ENCODE measurements at regions not wholly inside any gene's neighbourhood (a gene's known extent, or its start where the extent isn't known, plus 50 kb on each side); places are given as distances from the start of the nearest gene placed in this dataset.

DNA sequence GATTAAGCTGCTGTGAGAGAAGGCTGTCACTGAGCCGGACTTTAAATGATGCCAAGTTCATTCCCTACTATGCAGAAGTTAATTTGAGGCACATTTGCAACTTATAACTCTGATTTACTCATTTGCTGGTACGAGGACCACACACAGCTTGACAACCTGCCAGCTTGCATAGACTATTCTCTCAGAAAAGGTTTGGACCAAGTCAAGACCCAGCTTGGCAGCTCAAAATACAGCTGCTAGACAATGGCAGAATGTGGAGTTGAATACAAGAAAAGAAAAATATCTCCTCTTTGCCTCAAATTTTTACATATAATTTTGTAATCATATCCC, 338.9 kb downstream of the DHX15 start:
- Mint-ChIP-seq H3K4me1 (ENCODE audit: low read depth, unreplicated experiment) (no peaks in the 10 kb centered on the region), H3K9me3 (ENCODE audit: unreplicated experiment) (no peaks in the 10 kb centered on the region), H3K4me3 (ENCODE audit: unreplicated experiment) (no peak overlapping the region), H3K27ac (ENCODE audit: unreplicated experiment) (no peak overlapping the region), H3K36me3 (ENCODE audit: insufficient read depth, unreplicated experiment) (no peaks in the 10 kb centered on the region), H3K27me3 (ENCODE audit: insufficient read depth, unreplicated experiment) (no peaks in the 10 kb centered on the region)
- ChIA-PET CTCF (no interaction called here), POLR2A (no interaction called here)
- Histone ChIP-seq H3K9me3 (no peaks in the 10 kb centered on the region), H3K4me3 (ENCODE audit: low read depth, low read length) (no peak overlapping the region), H3K27me3 (replicated peaks; ENCODE audit: control insufficient read depth, insufficient read depth, low read length) (no peaks in the 10 kb centered on the region), H3K36me3 (ENCODE audit: control insufficient read depth, insufficient read depth, low read length) (no peaks in the 10 kb centered on the region), H3K4me1 (0 out of 2 replicates have a peak, but pooled peaks cover under 1% of the 10 kb centered on the region)
- intact Hi-C loops (cut with micrococcal nuclease; ENCODE audit: unreplicated experiment): loop anchor here (5.0 kb wide), 1 partner anchor 313 kb away; no protein-coding TSS in a partner anchor
- TF ChIP-seq, protein P1, sequence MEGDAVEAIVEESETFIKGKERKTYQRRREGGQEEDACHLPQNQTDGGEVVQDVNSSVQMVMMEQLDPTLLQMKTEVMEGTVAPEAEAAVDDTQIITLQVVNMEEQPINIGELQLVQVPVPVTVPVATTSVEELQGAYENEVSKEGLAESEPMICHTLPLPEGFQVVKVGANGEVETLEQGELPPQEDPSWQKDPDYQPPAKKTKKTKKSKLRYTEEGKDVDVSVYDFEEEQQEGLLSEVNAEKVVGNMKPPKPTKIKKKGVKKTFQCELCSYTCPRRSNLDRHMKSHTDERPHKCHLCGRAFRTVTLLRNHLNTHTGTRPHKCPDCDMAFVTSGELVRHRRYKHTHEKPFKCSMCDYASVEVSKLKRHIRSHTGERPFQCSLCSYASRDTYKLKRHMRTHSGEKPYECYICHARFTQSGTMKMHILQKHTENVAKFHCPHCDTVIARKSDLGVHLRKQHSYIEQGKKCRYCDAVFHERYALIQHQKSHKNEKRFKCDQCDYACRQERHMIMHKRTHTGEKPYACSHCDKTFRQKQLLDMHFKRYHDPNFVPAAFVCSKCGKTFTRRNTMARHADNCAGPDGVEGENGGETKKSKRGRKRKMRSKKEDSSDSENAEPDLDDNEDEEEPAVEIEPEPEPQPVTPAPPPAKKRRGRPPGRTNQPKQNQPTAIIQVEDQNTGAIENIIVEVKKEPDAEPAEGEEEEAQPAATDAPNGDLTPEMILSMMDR (IDR thresholded peaks at IDR 0.05; ENCODE audit: insufficient read depth in 1 of 2, low read depth in 1 of 2, low read length in 1 of 2, severe bottlenecking in 1 of 2, unreplicated experiment in 1 of 2): no peak
- BruUV-seq (replicated peaks): no TSS peak
- DNase-seq: no peak

DNA sequence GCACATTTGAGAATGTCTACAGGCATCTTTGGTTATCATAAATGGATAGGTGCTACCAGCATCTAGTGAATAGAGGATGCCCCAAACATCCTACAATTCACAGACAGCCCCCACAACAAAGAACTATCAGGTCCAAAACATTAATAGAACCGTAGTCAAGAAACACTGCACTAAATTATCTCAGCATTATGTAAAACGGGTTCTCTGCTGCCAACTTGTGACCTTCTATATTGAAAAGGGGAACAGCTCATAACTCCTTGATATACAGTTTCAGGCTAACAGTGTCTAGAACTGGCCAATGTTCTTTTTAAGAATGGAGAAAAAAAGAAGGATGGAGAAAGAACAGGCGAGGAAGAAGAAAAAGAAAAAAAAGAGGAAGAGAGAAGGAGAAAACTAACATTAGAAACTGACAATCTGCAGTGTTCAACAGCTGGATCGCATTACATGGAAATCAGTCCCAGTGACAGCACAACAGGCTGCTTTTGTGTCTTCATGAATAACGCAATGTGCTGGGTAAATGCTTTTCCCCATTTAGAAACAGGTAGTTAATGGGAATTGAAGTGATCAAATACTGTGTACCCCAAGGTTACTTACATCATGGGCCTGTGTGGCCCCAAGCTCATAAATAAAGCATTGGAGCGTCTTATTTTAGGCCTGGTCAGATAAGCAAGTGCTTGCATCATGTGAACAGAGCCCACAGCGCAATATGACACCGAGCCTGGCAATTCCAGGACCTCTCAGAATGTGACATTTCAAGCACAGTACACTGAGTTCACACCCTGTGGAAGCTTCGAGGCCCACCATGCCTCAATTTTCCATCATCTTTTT, 339.5 kb downstream of the DHX15 start:
- Histone ChIP-seq H3K9me3 (no peaks in the 10 kb centered on the region), H3K36me3 (ENCODE audit: control insufficient read depth, insufficient read depth, low read length) (no peaks in the 10 kb centered on the region), H3K4me3 (ENCODE audit: low read depth, low read length) (no peak overlapping the region), H3K27me3 (replicated peaks; ENCODE audit: control insufficient read depth, insufficient read depth, low read length) (no peaks in the 10 kb centered on the region), H3K4me1 (0 out of 2 replicates have a peak, but pooled peaks cover 6% of the 10 kb centered on the region)
- H3K27ac Mint-ChIP-seq (ENCODE audit: unreplicated experiment): no peak overlapping the region
- ChIA-PET CTCF (no interaction called here), POLR2A (interaction anchor here (0.7 kb wide), 1 partner anchor 151 kb away, joined by 3 read pairs; no protein-coding TSS in a partner anchor)
- no peak for DNase-seq
- H3K36me3 Mint-ChIP-seq (ENCODE audit: insufficient read depth, unreplicated experiment): no peaks in the 10 kb centered on the region
- no peaks in the 10 kb centered on the region for H3K27me3 Mint-ChIP-seq (ENCODE audit: insufficient read depth, unreplicated experiment)
- H3K4me3 Mint-ChIP-seq (ENCODE audit: unreplicated experiment): no peak overlapping the region
- TF ChIP-seq, protein P1 (IDR thresholded peaks at IDR 0.05; ENCODE audit: insufficient read depth in 1 of 2, low read depth in 1 of 2, low read length in 1 of 2, severe bottlenecking in 1 of 2, unreplicated experiment in 1 of 2): no peak
- no peaks in the 10 kb centered on the region for H3K9me3 Mint-ChIP-seq (ENCODE audit: unreplicated experiment)
- no peaks in the 10 kb centered on the region for H3K4me1 Mint-ChIP-seq (ENCODE audit: low read depth, unreplicated experiment)
- intact Hi-C loops (cut with micrococcal nuclease; ENCODE audit: unreplicated experiment): loop anchor here (5.0 kb wide), 1 partner anchor 313 kb away; no protein-coding TSS in a partner anchor
- no TSS peak for BruUV-seq (replicated peaks)

DNA sequence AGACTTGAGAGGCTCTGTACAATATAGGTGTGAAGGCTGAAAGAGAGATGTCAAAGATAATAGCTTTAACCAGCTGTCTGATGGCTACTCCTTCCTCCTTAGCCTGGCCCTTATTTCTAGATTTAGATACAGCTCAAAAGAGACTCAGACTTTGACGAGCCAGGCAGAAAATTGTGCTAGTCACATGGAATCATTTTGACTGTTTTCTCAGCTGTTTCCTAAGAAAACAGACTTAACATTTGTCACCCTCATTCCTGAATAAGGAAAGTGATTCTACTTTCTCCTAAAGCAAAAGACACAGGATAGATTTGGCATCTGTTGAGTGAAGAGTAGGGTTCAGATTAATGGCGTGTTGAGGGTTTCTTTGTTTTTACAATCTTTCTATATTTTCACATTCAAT, 340.7 kb downstream of the DHX15 start:
- Histone ChIP-seq H3K4me3 (ENCODE audit: low read depth, low read length) (no peak overlapping the region), H3K27me3 (replicated peaks; ENCODE audit: control insufficient read depth, insufficient read depth, low read length) (no peaks in the 10 kb centered on the region), H3K36me3 (ENCODE audit: control insufficient read depth, insufficient read depth, low read length) (no peaks in the 10 kb centered on the region), H3K4me1 (0 out of 2 replicates have a peak, but pooled peaks cover 6% of the 10 kb centered on the region), H3K9me3 (no peaks in the 10 kb centered on the region)
- Mint-ChIP-seq H3K27me3 (ENCODE audit: insufficient read depth, unreplicated experiment) (no peaks in the 10 kb centered on the region), H3K36me3 (ENCODE audit: insufficient read depth, unreplicated experiment) (no peaks in the 10 kb centered on the region), H3K4me1 (ENCODE audit: low read depth, unreplicated experiment) (peaks cover 6% of the 10 kb centered on the region), H3K9me3 (ENCODE audit: unreplicated experiment) (no peaks in the 10 kb centered on the region), H3K4me3 (ENCODE audit: unreplicated experiment) (no peak overlapping the region), H3K27ac (ENCODE audit: unreplicated experiment) (no peak overlapping the region)
- POLR2A ChIA-PET: no interaction called here
- CTCF ChIA-PET: no interaction called here
- BruUV-seq (replicated peaks): no TSS peak
- DNase-seq: no peak
- TF ChIP-seq, protein P1 (IDR thresholded peaks at IDR 0.05; ENCODE audit: insufficient read depth in 1 of 2, low read depth in 1 of 2, low read length in 1 of 2, severe bottlenecking in 1 of 2, unreplicated experiment in 1 of 2): no peak
- intact Hi-C loops (cut with micrococcal nuclease; ENCODE audit: unreplicated experiment): no loop called here
